GM12865 (cell line): ENCODE measurements at regions not wholly inside any gene's neighbourhood (a gene's known extent, or its start where the extent isn't known, plus 50 kb on each side); places are given as distances from the start of the nearest gene placed in this dataset.

Source experiments
- DNase-seq: peaks from one replicate; pipeline ENCODE4 v3.0.0; 2010; ENCODE audit warnings: low read depth
- H3K4me3 ChIP-seq: 2 replicates; pipeline ENCODE4 v1.5.1; 2011; ENCODE audit warnings: mild to moderate bottlenecking, low read depth, low read length, control low read depth
- CTCF ChIP-seq: IDR thresholded peaks from 2 replicates; pipeline ENCODE4 v1.5.1; 2011; ENCODE audit warnings: low read length, control low read depth, low read depth, inconsistent platforms; ENCODE audit not compliant: insufficient read depth; ENCODE audit errors: missing control alignments

GRCh38 chr13:109843695-109844094, 57.3 kb upstream of the IRS2 start:
- H3K4me3 ChIP-seq: no peak overlapping the region
- no peak for TF ChIP-seq CTCF
- no peak for DNase-seq

- no peak for TF ChIP-seq CTCF
- H3K4me3 ChIP-seq: no peak overlapping the region
- no peak for DNase-seq
Measured at GRCh38 chr13:109842212-109842920, 56.0 kb upstream of the IRS2 start.

GRCh38 chr13:109840893-109841287, 54.5 kb upstream of the IRS2 start:
- no peak for TF ChIP-seq CTCF
- H3K4me3 ChIP-seq: no peak overlapping the region
- no peak for DNase-seq

GRCh38 chr13:109840201-109840892, 54.0 kb upstream of the IRS2 start:
- TF ChIP-seq CTCF: no peak
- DNase-seq: no peak
- no peak overlapping the region for H3K4me3 ChIP-seq

GRCh38 chr13:109836629-109837607, 50.5 kb upstream of the IRS2 start:
- no peak for TF ChIP-seq CTCF
- H3K4me3 ChIP-seq: no peak overlapping the region
- no peak for DNase-seq
